ENCODE measurements at regions not wholly inside any gene's neighbourhood (a gene's known extent, or its start where the extent isn't known, plus 50 kb on each side); places are given as distances from the start of the nearest gene placed in this dataset.

GRCh38 chr6:111993342-111993741 lies 60.6 kb upstream of the CCN6 start:
- Mint-ChIP-seq H3K36me3 (ENCODE audit: low read depth) (peaks cover 6% of the 10 kb centered on the region; the same call in 2 of the 3 replicates), H3K9me3 (peaks cover 4% of the 10 kb centered on the region), H3K4me1 (peaks cover 19% of the 10 kb centered on the region), H3K27ac (no peak overlapping the region), H3K4me3 (no peak overlapping the region), H3K27me3 (ENCODE audit: insufficient read depth, low read depth, poor library complexity) (no peaks in the 10 kb centered on the region)
- ATAC-seq = no peak
- Histone ChIP-seq H3K4me3 (no peak overlapping the region), H2AFZ (no peak overlapping the region), H3K79me2 (replicated peaks; ENCODE audit: insufficient read depth) (no peaks in the 10 kb centered on the region), H3K27ac (ENCODE audit: low read depth) (no peak overlapping the region), H3K9me2 (ENCODE audit: insufficient read depth) (peaks cover 8% of the 10 kb centered on the region; the same call in 1 of the 2 replicates), H3F3A (replicated peaks; ENCODE audit: low read depth) (no peaks in the 10 kb centered on the region), H3K27me3 (ENCODE audit: insufficient read depth) (no peaks in the 10 kb centered on the region), H4K20me1 (replicated peaks; ENCODE audit: insufficient read depth) (no peaks in the 10 kb centered on the region), H3K36me3 (ENCODE audit: insufficient read depth) (no peaks in the 10 kb centered on the region), H3K4me2 (no peak overlapping the region), H3K4me1 (ENCODE audit: insufficient read depth) (peaks cover 14% of the 10 kb centered on the region)
- DNase-seq (ENCODE audit: low spot score) = no peak
- TF ChIP-seq EZH2phosphoT487 (IDR thresholded peaks at IDR 0.05; ENCODE audit: unreplicated experiment) = no peak
- no peak for TF ChIP-seq JUNB (IDR thresholded peaks at IDR 0.05; ENCODE audit: unreplicated experiment)
- no peak for TF ChIP-seq ZNF114 (CRISPR knock-in tag; IDR thresholded peaks at IDR 0.05)
- no peak for TF ChIP-seq REST (IDR thresholded peaks at IDR 0.05; ENCODE audit: unreplicated experiment)
- no peak for TF ChIP-seq POLR2AphosphoS5 (IDR thresholded peaks at IDR 0.05; ENCODE audit: low read depth)
- no peak for TF ChIP-seq EZH2 (IDR thresholded peaks at IDR 0.05; ENCODE audit: low read depth, unreplicated experiment)
- no peak for TF ChIP-seq ZNF462 (CRISPR knock-in tag; IDR thresholded peaks at IDR 0.05)
- no peak for TF ChIP-seq ZNF331 (CRISPR knock-in tag; IDR thresholded peaks at IDR 0.05; ENCODE audit: low read depth)
- TF ChIP-seq STAT1 (IDR thresholded peaks at IDR 0.05; ENCODE audit: unreplicated experiment) = no peak
- TF ChIP-seq CTCF (conservative IDR thresholded peaks at IDR 0.05; ENCODE audit: low read depth in 2 of 2) = no peak
- TF ChIP-seq CREB1 (CRISPR knock-in tag; IDR thresholded peaks at IDR 0.05; ENCODE audit: low read depth) = no peak
- TF ChIP-seq ETS1 (IDR thresholded peaks at IDR 0.05) = no peak
- TF ChIP-seq NANOG (IDR thresholded peaks at IDR 0.05; ENCODE audit: borderline replicate concordance) = no peak

All from GM23338 (cell line).